GM12872 (cell line): ENCODE measurements at regions not wholly inside any gene's neighbourhood (a gene's known extent, or its start where the extent isn't known, plus 50 kb on each side); places are given as distances from the start of the nearest gene placed in this dataset.

Source experiments
- CTCF ChIP-seq: IDR thresholded peaks from 3 replicates; pipeline ENCODE4 v1.5.1; 2011; ENCODE audit warnings: low read depth, mild to moderate bottlenecking, low read length, moderate library complexity; ENCODE audit not compliant: insufficient read depth

- no peak for TF ChIP-seq CTCF
Observed at GRCh38 chr15:29442532-29442931, 172.9 kb upstream of the NSMCE3 start.

GRCh38 chr15:29440541-29440940, 170.9 kb upstream of the NSMCE3 start:
- no peak for TF ChIP-seq CTCF

GRCh38 chr15:29438703-29439055, 169.1 kb upstream of the NSMCE3 start:
- no peak for TF ChIP-seq CTCF

- TF ChIP-seq CTCF: no peak
Observed at GRCh38 chr15:29437888-29438702, 168.5 kb upstream of the NSMCE3 start.

- TF ChIP-seq CTCF: no peak
Observed at GRCh38 chr15:29435811-29436210, 166.2 kb upstream of the NSMCE3 start.

GRCh38 chr15:29434280-29434679, 164.7 kb upstream of the NSMCE3 start:
- no peak for TF ChIP-seq CTCF

- TF ChIP-seq CTCF: no peak
Observed at GRCh38 chr15:29433507-29434248, 164.1 kb upstream of the NSMCE3 start.
